Activated CD8-positive, alpha-beta T cell treated with anti-CD3 and anti-CD28 coated beads, Interleukin-2, amount 10 ng/mL, durations not matched to agents 7 days and 5 days (primary cell): ENCODE measurements at regions not wholly inside any gene's neighbourhood (a gene's known extent, or its start where the extent isn't known, plus 50 kb on each side); places are given as distances from the start of the nearest gene placed in this dataset.

Experiments
- ATAC-seq: fragments of 150-1000 bp; cut with Tn5 transposase; one replicate; pipeline ENCODE4 v1.10.0; 2021; ENCODE audit warnings: moderate library complexity
- CTCF ChIA-PET: fragments of 350-600 bp; sonication (Branson Sonifier 250); formaldehyde crosslinking; loops from one replicate; lab custom pipeline; 2021; ENCODE audit warnings: antibody characterized with exemption; lab: Charles Lee
- POLR2A ChIA-PET: fragments of 350-600 bp; sonication (Branson Sonifier 250); formaldehyde crosslinking; loops from one replicate; lab custom pipeline; 2021; ENCODE audit warnings: antibody characterized with exemption; lab: Charles Lee
- DNase-seq: peaks from one replicate; pipeline ENCODE4 v3.0.0-alpha.2; 2020
- H3K27ac Mint-ChIP-seq: one replicate; pipeline ENCODE4 v1.8.0; 2021; ENCODE audit warnings: mild to moderate bottlenecking, mixed read lengths
- H3K27me3 Mint-ChIP-seq: one replicate; pipeline ENCODE4 v1.8.0; 2021; ENCODE audit warnings: low read depth, mixed read lengths
- H3K36me3 Mint-ChIP-seq: one replicate; pipeline ENCODE4 v1.8.0; 2021; ENCODE audit warnings: low read depth, mixed read lengths
- H3K4me1 Mint-ChIP-seq: one replicate; pipeline ENCODE4 v1.8.0; 2021; ENCODE audit warnings: low read depth, mixed read lengths
- H3K4me3 Mint-ChIP-seq: one replicate; pipeline ENCODE4 v1.8.0; 2021; ENCODE audit warnings: mild to moderate bottlenecking, mixed read lengths
- H3K9me3 Mint-ChIP-seq: one replicate; pipeline ENCODE4 v1.8.0; 2022; ENCODE audit warnings: mixed read lengths; ENCODE audit not compliant: insufficient read depth

DNA sequence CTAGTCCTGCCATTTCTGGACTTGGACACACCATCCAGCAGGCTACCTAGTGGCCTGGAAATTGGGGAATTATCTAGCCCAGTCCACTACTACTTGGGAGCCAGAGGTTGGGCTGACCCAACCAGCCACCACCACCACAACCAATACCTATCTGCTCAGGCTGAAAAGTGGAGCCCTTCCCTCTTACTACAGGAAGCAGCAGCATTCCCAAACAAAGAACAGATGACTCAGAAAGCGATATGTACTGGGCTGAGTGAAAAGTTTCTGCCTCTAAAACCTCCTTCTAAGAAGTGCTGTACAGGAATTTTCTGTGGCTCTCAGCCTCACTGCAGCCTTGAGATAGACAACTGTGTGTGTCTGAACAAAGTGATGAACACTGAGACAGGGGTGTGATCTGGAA, 279.4 kb downstream of the CDH10 start:
- Mint-ChIP-seq H3K4me3 (no peak overlapping the region), H3K36me3 (no peaks in the 10 kb centered on the region), H3K4me1 (no peaks in the 10 kb centered on the region), H3K27ac (no peak overlapping the region), H3K27me3 (no peaks in the 10 kb centered on the region), H3K9me3 (peaks cover 12% of the 10 kb centered on the region)
- no peak for ATAC-seq
- POLR2A ChIA-PET = no interaction called here
- no peak for DNase-seq
- CTCF ChIA-PET = interaction anchor here (0.6 kb wide), 1 partner anchor 308 kb away, joined by 3 read pairs; no protein-coding TSS in a partner anchor

- ATAC-seq (no peak), DNase-seq (no peak)
- H3K27ac Mint-ChIP-seq = no peak overlapping the region
- H3K27me3 Mint-ChIP-seq = no peaks in the 10 kb centered on the region
- ChIA-PET POLR2A (no interaction called here), CTCF (no interaction called here)
- peaks cover 12% of the 10 kb centered on the region for H3K9me3 Mint-ChIP-seq
- no peaks in the 10 kb centered on the region for H3K4me1 Mint-ChIP-seq
- no peak overlapping the region for H3K4me3 Mint-ChIP-seq
- H3K36me3 Mint-ChIP-seq = no peaks in the 10 kb centered on the region
Observed at GRCh38 chr5:24367216-24367615, 277.6 kb downstream of the CDH10 start.

GRCh38 chr5:24368115-24368514, 276.7 kb downstream of the CDH10 start:
- DNase-seq = no peak
- Mint-ChIP-seq H3K36me3 (no peaks in the 10 kb centered on the region), H3K27me3 (no peaks in the 10 kb centered on the region), H3K9me3 (peaks cover 7% of the 10 kb centered on the region), H3K4me3 (no peak overlapping the region), H3K27ac (no peak overlapping the region), H3K4me1 (no peaks in the 10 kb centered on the region)
- POLR2A ChIA-PET = no interaction called here
- no peak for ATAC-seq
- CTCF ChIA-PET = no interaction called here

GRCh38 chr5:24376210-24376609, 268.6 kb downstream of the CDH10 start:
- ChIA-PET CTCF (no interaction called here), POLR2A (no interaction called here)
- Mint-ChIP-seq H3K4me1 (no peaks in the 10 kb centered on the region), H3K36me3 (no peaks in the 10 kb centered on the region), H3K9me3 (peaks cover 3% of the 10 kb centered on the region), H3K27ac (no peak overlapping the region), H3K27me3 (no peaks in the 10 kb centered on the region), H3K4me3 (no peak overlapping the region)
- no peak for DNase-seq
- ATAC-seq = no peak

GRCh38 chr5:24376616-24377015, 268.2 kb downstream of the CDH10 start:
- no peaks in the 10 kb centered on the region for H3K4me1 Mint-ChIP-seq
- no peaks in the 10 kb centered on the region for H3K27me3 Mint-ChIP-seq
- no peak overlapping the region for H3K4me3 Mint-ChIP-seq
- H3K36me3 Mint-ChIP-seq = no peaks in the 10 kb centered on the region
- H3K27ac Mint-ChIP-seq = no peak overlapping the region
- no peak for DNase-seq
- CTCF ChIA-PET = no interaction called here
- POLR2A ChIA-PET = no interaction called here
- peaks cover 3% of the 10 kb centered on the region for H3K9me3 Mint-ChIP-seq
- no peak for ATAC-seq

DNA sequence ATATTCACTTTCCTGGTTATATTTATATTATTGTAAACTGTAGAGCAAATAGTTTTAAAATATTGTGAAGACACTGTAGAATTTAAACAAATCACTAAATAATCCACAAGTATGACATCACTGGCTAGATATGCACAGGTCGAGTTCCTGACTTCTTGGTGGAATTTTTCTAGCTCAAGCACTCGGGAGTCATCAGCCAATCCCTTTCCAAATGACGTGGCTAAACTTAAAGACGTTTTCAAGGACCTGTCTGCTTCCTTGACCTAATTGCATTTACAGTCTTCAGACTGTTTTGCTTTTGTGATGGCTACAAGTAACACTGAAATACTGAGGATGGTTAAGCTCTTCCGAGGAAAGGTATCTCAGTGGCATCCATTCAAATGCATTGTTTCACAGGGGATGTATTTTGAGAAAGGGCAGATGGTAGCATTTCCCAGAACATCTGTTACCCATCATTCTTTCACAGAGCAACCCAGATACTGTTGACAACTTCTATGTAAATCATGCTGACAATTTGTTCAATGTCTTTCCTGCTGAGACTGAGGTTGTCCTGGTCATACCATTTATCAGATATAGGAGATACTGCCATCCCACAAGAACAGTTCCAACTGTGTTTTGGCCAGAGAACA, 262.8 kb downstream of the CDH10 start:
- Mint-ChIP-seq H3K9me3 (peaks cover 12% of the 10 kb centered on the region), H3K27ac (no peak overlapping the region), H3K4me3 (no peak overlapping the region), H3K4me1 (no peaks in the 10 kb centered on the region), H3K27me3 (no peaks in the 10 kb centered on the region), H3K36me3 (no peaks in the 10 kb centered on the region)
- ChIA-PET POLR2A (no interaction called here), CTCF (no interaction called here)
- no peak for ATAC-seq
- DNase-seq = no peak

DNA sequence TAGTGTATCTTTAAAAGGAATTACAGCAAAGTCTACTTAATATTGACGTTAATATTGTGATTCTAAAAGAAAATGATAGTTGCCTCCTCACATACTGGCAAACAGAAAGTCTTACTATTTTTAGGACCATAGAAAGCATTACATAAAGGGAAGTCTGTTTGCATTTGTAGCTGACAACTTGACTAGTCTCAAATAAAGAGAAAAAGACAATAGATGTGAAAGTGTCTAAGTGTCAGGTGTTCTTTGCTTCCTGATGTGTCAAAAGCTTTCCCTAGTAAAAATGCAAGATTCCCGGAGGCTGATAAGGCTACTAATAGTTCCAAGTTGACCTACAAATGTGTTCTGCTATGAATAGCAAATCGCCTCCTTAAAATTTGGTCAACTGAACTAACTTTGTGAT, 259.7 kb downstream of the CDH10 start:
- Mint-ChIP-seq H3K9me3 (peaks cover 15% of the 10 kb centered on the region), H3K4me1 (no peaks in the 10 kb centered on the region), H3K27ac (no peak overlapping the region), H3K36me3 (no peaks in the 10 kb centered on the region), H3K27me3 (no peaks in the 10 kb centered on the region), H3K4me3 (no peak overlapping the region)
- POLR2A ChIA-PET = no interaction called here
- CTCF ChIA-PET = no interaction called here
- DNase-seq = no peak
- ATAC-seq = no peak

GRCh38 chr5:24385617-24386016, 259.2 kb downstream of the CDH10 start:
- Mint-ChIP-seq H3K27me3 (no peaks in the 10 kb centered on the region), H3K4me3 (no peak overlapping the region), H3K27ac (no peak overlapping the region), H3K9me3 (peaks cover 15% of the 10 kb centered on the region), H3K36me3 (no peaks in the 10 kb centered on the region), H3K4me1 (no peaks in the 10 kb centered on the region)
- ATAC-seq (no peak), DNase-seq (no peak)
- POLR2A ChIA-PET = no interaction called here
- CTCF ChIA-PET = no interaction called here

- no peak overlapping the region for H3K4me3 Mint-ChIP-seq
- DNase-seq = no peak
- no peaks in the 10 kb centered on the region for H3K4me1 Mint-ChIP-seq
- H3K27me3 Mint-ChIP-seq = no peaks in the 10 kb centered on the region
- H3K36me3 Mint-ChIP-seq = no peaks in the 10 kb centered on the region
- CTCF ChIA-PET = no interaction called here
- POLR2A ChIA-PET = no interaction called here
- peaks cover 25% of the 10 kb centered on the region for H3K9me3 Mint-ChIP-seq
- no peak for ATAC-seq
- H3K27ac Mint-ChIP-seq = no peak overlapping the region
Observed at GRCh38 chr5:24388448-24388847, 256.3 kb downstream of the CDH10 start.

GRCh38 chr5:24389968-24390367, 254.8 kb downstream of the CDH10 start:
- Mint-ChIP-seq H3K27me3 (no peaks in the 10 kb centered on the region), H3K9me3 (peaks cover 21% of the 10 kb centered on the region), H3K36me3 (no peaks in the 10 kb centered on the region), H3K4me1 (no peaks in the 10 kb centered on the region), H3K27ac (no peak overlapping the region), H3K4me3 (no peak overlapping the region)
- POLR2A ChIA-PET = no interaction called here
- CTCF ChIA-PET = no interaction called here
- ATAC-seq = no peak
- DNase-seq = no peak

- ChIA-PET CTCF (no interaction called here), POLR2A (no interaction called here)
- no peaks in the 10 kb centered on the region for H3K4me1 Mint-ChIP-seq
- H3K36me3 Mint-ChIP-seq = no peaks in the 10 kb centered on the region
- DNase-seq (no peak), ATAC-seq (no peak)
- no peak overlapping the region for H3K27ac Mint-ChIP-seq
- peaks cover 19% of the 10 kb centered on the region for H3K9me3 Mint-ChIP-seq
- no peaks in the 10 kb centered on the region for H3K27me3 Mint-ChIP-seq
- H3K4me3 Mint-ChIP-seq = no peak overlapping the region
Observed at GRCh38 chr5:24391816-24392215, 253.0 kb downstream of the CDH10 start.

DNA sequence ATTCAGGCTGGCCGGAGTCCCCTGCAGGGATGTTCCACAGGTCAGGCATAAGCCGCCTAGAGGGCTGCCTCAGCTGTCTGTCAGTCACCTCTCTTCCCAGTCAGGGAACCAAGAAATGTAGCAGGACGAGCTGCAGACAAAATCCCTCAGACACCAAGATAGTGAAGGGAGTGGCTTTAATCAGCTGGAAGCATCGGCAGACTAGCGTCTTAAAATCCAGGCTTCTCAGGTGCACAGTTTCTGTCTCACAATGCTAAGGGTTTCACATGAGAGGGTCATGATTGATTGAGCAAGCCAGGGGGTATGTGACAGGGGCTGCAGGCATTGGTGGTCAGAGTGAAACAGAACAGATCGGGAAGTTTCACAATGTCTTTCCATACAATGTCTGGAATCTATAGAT, 247.2 kb downstream of the CDH10 start:
- H3K36me3 Mint-ChIP-seq = no peaks in the 10 kb centered on the region
- ChIA-PET CTCF (no interaction called here), POLR2A (no interaction called here)

DNA sequence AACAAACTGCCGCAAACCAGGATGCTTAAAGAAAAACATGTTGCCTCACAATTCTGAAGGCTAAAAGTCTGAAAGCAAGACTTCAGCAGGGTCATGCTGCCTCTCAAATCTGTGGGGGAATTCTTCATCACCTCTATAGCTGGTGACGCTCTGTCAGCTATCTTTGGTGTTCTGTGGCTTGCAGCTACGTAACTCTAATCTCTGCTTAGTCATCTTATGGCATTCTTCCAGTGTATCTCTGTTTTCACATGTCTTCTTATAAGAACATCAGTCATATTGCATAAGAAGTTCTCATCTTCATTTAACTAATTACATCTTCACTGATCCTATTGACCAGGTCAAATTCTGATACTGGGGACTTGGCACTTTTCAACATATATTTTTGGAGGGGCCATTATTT, 243.0 kb downstream of the CDH10 start:
- H3K9me3 Mint-ChIP-seq = peaks cover 10% of the 10 kb centered on the region
- H3K27ac Mint-ChIP-seq = no peak overlapping the region
- DNase-seq = no peak
- no peak for ATAC-seq
- H3K4me3 Mint-ChIP-seq = no peak overlapping the region
- ChIA-PET CTCF (no interaction called here), POLR2A (no interaction called here)
- H3K36me3 Mint-ChIP-seq = no peaks in the 10 kb centered on the region
- H3K4me1 Mint-ChIP-seq = no peaks in the 10 kb centered on the region
- no peaks in the 10 kb centered on the region for H3K27me3 Mint-ChIP-seq

More for the DNA sequence above, 247.2 kb downstream of the CDH10 start:
- Mint-ChIP-seq H3K4me3 (no peak overlapping the region), H3K4me1 (no peaks in the 10 kb centered on the region), H3K27me3 (no peaks in the 10 kb centered on the region), H3K27ac (no peak overlapping the region), H3K9me3 (peaks cover 3% of the 10 kb centered on the region)
- DNase-seq (no peak), ATAC-seq (no peak)
